Type B pancreatic cell (in vitro differentiated cells): ENCODE measurements at regions not wholly inside any gene's neighbourhood (a gene's known extent, or its start where the extent isn't known, plus 50 kb on each side); places are given as distances from the start of the nearest gene placed in this dataset.
"Not testable (repeated sequence)": the region's sequence is repeated elsewhere in the genome, so short reads cannot be mapped to it uniquely, and the experiment has no call there.

Experiments used
- DNase-seq: peaks from one replicate; pipeline ENCODE4 v3.0.0; 2021; ENCODE audit warnings: mixed read lengths; ENCODE audit not compliant: unreplicated experiment; ENCODE audit errors: extremely low spot score
- H3K27ac Mint-ChIP-seq: 2 replicates; pipeline ENCODE4 v1.8.0; 2021; ENCODE audit warnings: mild to moderate bottlenecking, mixed read lengths
- H3K27me3 Mint-ChIP-seq: 2 replicates; pipeline ENCODE4 v1.8.0; 2021; ENCODE audit warnings: mixed read lengths
- H3K36me3 Mint-ChIP-seq: 2 replicates; pipeline ENCODE4 v1.8.0; 2021; ENCODE audit warnings: mixed read lengths
- H3K4me1 Mint-ChIP-seq: one replicate; pipeline ENCODE4 v1.8.0; 2021; ENCODE audit warnings: mixed read lengths; ENCODE audit not compliant: unreplicated experiment
- H3K4me3 Mint-ChIP-seq: 2 replicates; pipeline ENCODE4 v1.8.0; 2021; ENCODE audit warnings: mild to moderate bottlenecking, mixed read lengths
- H3K9me3 Mint-ChIP-seq: 2 replicates; pipeline ENCODE4 v1.8.0; 2021; ENCODE audit warnings: mixed read lengths
- TF ChIP-seq, protein P1 (sequence below): fragments of 200-600 bp; sonication (generic); conservative IDR thresholded peaks from 2 replicates; pipeline ENCODE4 v1.5.0; 2021; ENCODE audit warnings: antibody characterized with exemption, mild to moderate bottlenecking

- Mint-ChIP-seq H3K27me3 (no peaks in the 10 kb centered on the region), H3K4me1 (no peaks in the 10 kb centered on the region), H3K9me3 (no peaks in the 10 kb centered on the region), H3K27ac (no peak overlapping the region), H3K36me3 (no peaks in the 10 kb centered on the region), H3K4me3 (no peak overlapping the region)
- TF ChIP-seq, protein P1, sequence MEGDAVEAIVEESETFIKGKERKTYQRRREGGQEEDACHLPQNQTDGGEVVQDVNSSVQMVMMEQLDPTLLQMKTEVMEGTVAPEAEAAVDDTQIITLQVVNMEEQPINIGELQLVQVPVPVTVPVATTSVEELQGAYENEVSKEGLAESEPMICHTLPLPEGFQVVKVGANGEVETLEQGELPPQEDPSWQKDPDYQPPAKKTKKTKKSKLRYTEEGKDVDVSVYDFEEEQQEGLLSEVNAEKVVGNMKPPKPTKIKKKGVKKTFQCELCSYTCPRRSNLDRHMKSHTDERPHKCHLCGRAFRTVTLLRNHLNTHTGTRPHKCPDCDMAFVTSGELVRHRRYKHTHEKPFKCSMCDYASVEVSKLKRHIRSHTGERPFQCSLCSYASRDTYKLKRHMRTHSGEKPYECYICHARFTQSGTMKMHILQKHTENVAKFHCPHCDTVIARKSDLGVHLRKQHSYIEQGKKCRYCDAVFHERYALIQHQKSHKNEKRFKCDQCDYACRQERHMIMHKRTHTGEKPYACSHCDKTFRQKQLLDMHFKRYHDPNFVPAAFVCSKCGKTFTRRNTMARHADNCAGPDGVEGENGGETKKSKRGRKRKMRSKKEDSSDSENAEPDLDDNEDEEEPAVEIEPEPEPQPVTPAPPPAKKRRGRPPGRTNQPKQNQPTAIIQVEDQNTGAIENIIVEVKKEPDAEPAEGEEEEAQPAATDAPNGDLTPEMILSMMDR = no peak
- no peak for DNase-seq
These were observed 82.9 kb downstream of the EOMES start for GRCh38 chr3:27639271-27639670.

DNA sequence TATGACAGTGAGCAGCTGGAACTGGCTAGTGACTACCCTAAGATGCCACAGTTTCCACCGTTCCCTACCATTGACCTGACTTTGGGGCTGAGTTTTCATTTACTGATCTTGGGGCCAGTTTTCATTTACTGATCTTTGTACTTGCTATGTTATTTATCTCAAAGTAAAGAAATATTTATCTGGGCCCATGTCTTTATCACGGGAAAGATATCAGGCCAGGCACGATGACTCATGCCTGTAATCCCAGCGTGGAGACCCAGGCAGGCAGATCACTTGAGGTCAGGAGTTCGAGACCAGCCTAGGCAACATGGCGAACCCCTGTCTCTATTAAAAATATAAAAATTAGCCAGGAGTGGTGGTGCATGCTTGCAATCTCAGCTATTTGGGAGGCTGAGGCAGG is 83.5 kb downstream of the EOMES start:
- no peaks in the 10 kb centered on the region for H3K9me3 Mint-ChIP-seq
- H3K4me3 Mint-ChIP-seq = no peak overlapping the region
- no peaks in the 10 kb centered on the region for H3K27me3 Mint-ChIP-seq
- H3K4me1 Mint-ChIP-seq = no peaks in the 10 kb centered on the region
- DNase-seq = no peak
- no peak overlapping the region for H3K27ac Mint-ChIP-seq
- H3K36me3 Mint-ChIP-seq = no peaks in the 10 kb centered on the region
- TF ChIP-seq, protein P1 = no peak

- peaks cover 4% of the 10 kb centered on the region for H3K4me1 Mint-ChIP-seq
- H3K27ac Mint-ChIP-seq = no peak overlapping the region
- H3K36me3 Mint-ChIP-seq = no peaks in the 10 kb centered on the region
- H3K9me3 Mint-ChIP-seq = no peaks in the 10 kb centered on the region
- H3K4me3 Mint-ChIP-seq = no peak overlapping the region
- peaks cover 4% of the 10 kb centered on the region for H3K27me3 Mint-ChIP-seq
- TF ChIP-seq, protein P1 = no peak
- no peak for DNase-seq
These were observed 84.7 kb downstream of the EOMES start for GRCh38 chr3:27637346-27637995.

DNA sequence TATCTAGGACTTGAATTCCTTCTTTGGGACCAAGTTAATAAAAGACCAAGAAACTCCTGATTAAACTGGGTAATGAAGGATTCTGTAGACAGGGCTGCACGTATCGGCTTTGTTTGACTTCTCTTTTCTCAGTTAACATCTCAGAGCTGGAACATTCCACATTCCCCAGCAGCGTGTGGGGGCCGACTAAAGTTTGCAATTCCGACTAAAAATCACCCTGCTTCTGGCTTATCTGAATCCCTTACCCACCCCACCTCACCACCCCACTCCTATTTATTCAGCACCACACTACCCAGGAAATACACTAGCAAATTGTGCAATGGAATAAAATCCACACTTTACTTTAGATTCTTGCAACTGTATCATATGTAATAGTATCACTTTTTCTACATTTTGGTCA is 87.1 kb downstream of the EOMES start:
- not testable (repeated sequence) for DNase-seq, H3K36me3 Mint-ChIP-seq, H3K27ac Mint-ChIP-seq, H3K9me3 Mint-ChIP-seq, H3K27me3 Mint-ChIP-seq, H3K4me3 Mint-ChIP-seq, H3K4me1 Mint-ChIP-seq

DNA sequence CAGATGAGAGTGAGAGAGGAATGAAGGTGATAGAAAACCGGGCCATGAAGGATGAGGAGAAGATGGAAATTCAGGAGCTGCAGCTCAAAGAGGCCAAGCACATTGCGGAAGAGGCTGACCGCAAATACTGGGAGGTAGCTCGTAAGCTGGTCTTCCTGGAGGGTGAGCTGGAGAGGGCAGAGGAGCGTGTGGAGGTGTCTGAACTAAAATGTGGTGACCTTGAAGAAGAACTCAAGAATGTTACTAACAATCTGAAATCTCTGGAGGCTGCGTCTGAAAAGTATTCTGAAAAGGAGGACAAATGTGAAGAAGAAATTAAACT is 88.9 kb downstream of the EOMES start:
- peak overlapping the region; percentile 19 for H3K27ac Mint-ChIP-seq

GRCh38 chr3:27632431-27633223 is 89.5 kb downstream of the EOMES start:
- Mint-ChIP-seq H3K36me3 (no peaks in the 10 kb centered on the region), H3K27ac (peak overlapping the region; percentile 37), H3K4me1 (peaks cover 4% of the 10 kb centered on the region), H3K27me3 (peaks cover 4% of the 10 kb centered on the region), H3K4me3 (peak overlapping the region; percentile 83), H3K9me3 (no peaks in the 10 kb centered on the region)
- DNase-seq = no peak
- TF ChIP-seq, protein P1 = no peak

More for the DNA sequence above, 88.9 kb downstream of the EOMES start:
- Mint-ChIP-seq H3K27me3 (peaks cover 4% of the 10 kb centered on the region), H3K4me3 (peak overlapping the region; percentile 83), H3K4me1 (peaks cover 4% of the 10 kb centered on the region), H3K9me3 (no peaks in the 10 kb centered on the region), H3K36me3 (no peaks in the 10 kb centered on the region)
- DNase-seq = no peak
- TF ChIP-seq, protein P1 = no peak
